ENCODE measurements at regions not wholly inside any gene's neighbourhood (a gene's known extent, or its start where the extent isn't known, plus 50 kb on each side); places are given as distances from the start of the nearest gene placed in this dataset.

GRCh38 chr13:109971006-109971405 is 184.6 kb upstream of the IRS2 start:
- no peak overlapping the region for H4K8ac ChIP-seq (replicated peaks; ENCODE audit: insufficient read length, low read depth, low read length)
- H3K27me3 Mint-ChIP-seq (ENCODE audit: low read depth), result peaks cover 9% of the 10 kb centered on the region
- no peak overlapping the region for H2BK15ac ChIP-seq (ENCODE audit: low read depth, low read length)
- no peak overlapping the region for H3K18ac ChIP-seq (ENCODE audit: insufficient read length, low read depth, low read length)
- no peaks in the 10 kb centered on the region for H3K4me1 Mint-ChIP-seq
- peaks cover 0 to 14% (median 3%) of the 10 kb centered on the region in 3 experiments; a peak in 3 of 7 replicates for H3K36me3 Mint-ChIP-seq (ENCODE audit: insufficient read depth in 1 of 3, low read depth in 3 of 3)
- H2BK5ac ChIP-seq (ENCODE audit: insufficient read length, low read length), result no peak overlapping the region
- H3K27me3 ChIP-seq (ENCODE audit: insufficient read depth, low read length), result no peaks in the 10 kb centered on the region
- no peaks in the 10 kb centered on the region for H3K4me1 ChIP-seq (ENCODE audit: insufficient read depth, low read length)
- no peaks in the 10 kb centered on the region for H3K23me2 ChIP-seq (ENCODE audit: insufficient read length, low read depth, low read length, poor library complexity, severe bottlenecking)
- no peak for DNase-seq
- no peak overlapping the region for H4K5ac ChIP-seq (ENCODE audit: insufficient read length, low read depth, low read length)
- no peak overlapping the region for H2BK12ac ChIP-seq (ENCODE audit: insufficient read length, low read depth, low read length)
- no peak overlapping the region for H3K23ac ChIP-seq (ENCODE audit: insufficient read length, low read depth, low read length)
- H2AFZ ChIP-seq (ENCODE audit: low read length), result no peak overlapping the region
- peaks cover 5% of the 10 kb centered on the region for H3K9me3 ChIP-seq (ENCODE audit: control insufficient read depth, low read depth, low read length)
- no peak overlapping the region for H4K91ac ChIP-seq (ENCODE audit: insufficient read length, low read depth, low read length)
- H3K27ac Mint-ChIP-seq, result no peak overlapping the region
- no peak overlapping the region for H2AK5ac ChIP-seq (ENCODE audit: insufficient read length, low read length)
- H3K4ac ChIP-seq (ENCODE audit: low read depth, low read length), result no peak overlapping the region
- no peak overlapping the region for H3K9ac ChIP-seq (ENCODE audit: extremely low read depth, insufficient read length, low read length)
- no peak overlapping the region for H2BK120ac ChIP-seq (ENCODE audit: low read depth, low read length, poor library complexity, severe bottlenecking)
- no peaks in the 10 kb centered on the region for H4K20me1 ChIP-seq (ENCODE audit: control insufficient read depth, insufficient read depth, insufficient read length)
- H3K9me3 Mint-ChIP-seq, result peaks cover 10 to 16% of the 10 kb centered on the region in 2 experiments
- no peak overlapping the region for H3T11ph ChIP-seq (ENCODE audit: low read length)
- H3K79me1 ChIP-seq (ENCODE audit: insufficient read depth, low read depth, low read length, poor library complexity, severe bottlenecking), result no peaks in the 10 kb centered on the region
- no peak overlapping the region for H3K27ac ChIP-seq (ENCODE audit: insufficient read length, low read depth, low read length)
- no peak overlapping the region for H2BK20ac ChIP-seq (ENCODE audit: low read depth, low read length, poor library complexity, severe bottlenecking)
- WGBS (ENCODE audit: extremely low coverage, insufficient read length, low lambda C conversion rate), result no CpG with 5 or more reads among the region's 7 CpGs
- no peaks in the 10 kb centered on the region for H3K79me2 ChIP-seq (ENCODE audit: insufficient read depth, low read length)
- no peak for TF ChIP-seq CTCF (conservative IDR thresholded peaks at IDR 0.05)
- H3K14ac ChIP-seq (ENCODE audit: insufficient read depth, low read length), result no peak overlapping the region
- H3K4me3 Mint-ChIP-seq, result no peak overlapping the region
- H3K56ac ChIP-seq (ENCODE audit: insufficient read length, low read depth, low read length), result no peak overlapping the region
- H3K4me2 ChIP-seq (ENCODE audit: insufficient read depth, insufficient read length, low read length), result no peak overlapping the region
